ENCODE measurements at regions not wholly inside any gene's neighbourhood (a gene's known extent, or its start where the extent isn't known, plus 50 kb on each side); places are given as distances from the start of the nearest gene placed in this dataset.

DNA sequence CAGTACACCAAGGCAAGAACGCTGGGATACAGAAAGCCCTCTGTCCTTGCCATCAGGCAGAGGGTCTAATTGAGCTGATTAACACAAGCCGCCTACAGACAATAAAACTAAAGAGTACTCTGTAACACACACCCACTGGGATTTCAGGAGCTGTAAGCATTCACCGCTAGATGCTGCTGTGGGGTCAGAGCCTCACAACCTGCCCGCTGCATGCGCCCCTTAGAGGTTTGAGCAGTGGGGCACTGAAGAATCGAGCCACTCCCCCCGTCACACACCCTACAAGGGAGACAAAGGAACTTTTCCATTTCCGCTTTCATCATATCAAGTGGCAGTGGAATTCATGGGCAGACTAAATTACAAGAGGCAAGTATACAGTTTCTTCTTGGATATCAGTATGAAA, 1080.6 kb downstream of the PCDH17 start:
- TF ChIP-seq, protein P1, sequence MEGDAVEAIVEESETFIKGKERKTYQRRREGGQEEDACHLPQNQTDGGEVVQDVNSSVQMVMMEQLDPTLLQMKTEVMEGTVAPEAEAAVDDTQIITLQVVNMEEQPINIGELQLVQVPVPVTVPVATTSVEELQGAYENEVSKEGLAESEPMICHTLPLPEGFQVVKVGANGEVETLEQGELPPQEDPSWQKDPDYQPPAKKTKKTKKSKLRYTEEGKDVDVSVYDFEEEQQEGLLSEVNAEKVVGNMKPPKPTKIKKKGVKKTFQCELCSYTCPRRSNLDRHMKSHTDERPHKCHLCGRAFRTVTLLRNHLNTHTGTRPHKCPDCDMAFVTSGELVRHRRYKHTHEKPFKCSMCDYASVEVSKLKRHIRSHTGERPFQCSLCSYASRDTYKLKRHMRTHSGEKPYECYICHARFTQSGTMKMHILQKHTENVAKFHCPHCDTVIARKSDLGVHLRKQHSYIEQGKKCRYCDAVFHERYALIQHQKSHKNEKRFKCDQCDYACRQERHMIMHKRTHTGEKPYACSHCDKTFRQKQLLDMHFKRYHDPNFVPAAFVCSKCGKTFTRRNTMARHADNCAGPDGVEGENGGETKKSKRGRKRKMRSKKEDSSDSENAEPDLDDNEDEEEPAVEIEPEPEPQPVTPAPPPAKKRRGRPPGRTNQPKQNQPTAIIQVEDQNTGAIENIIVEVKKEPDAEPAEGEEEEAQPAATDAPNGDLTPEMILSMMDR (conservative IDR thresholded peaks at IDR 0.05; ENCODE audit: low read length) = no peak
- TF ChIP-seq EZH2phosphoT487 (IDR thresholded peaks at IDR 0.05; ENCODE audit: borderline replicate concordance) = no peak
